ENCODE measurements at regions not wholly inside any gene's neighbourhood (a gene's known extent, or its start where the extent isn't known, plus 50 kb on each side); places are given as distances from the start of the nearest gene placed in this dataset.
"Not testable (repeated sequence)": the region's sequence is repeated elsewhere in the genome, so short reads cannot be mapped to it uniquely, and the experiment has no call there.

DNA sequence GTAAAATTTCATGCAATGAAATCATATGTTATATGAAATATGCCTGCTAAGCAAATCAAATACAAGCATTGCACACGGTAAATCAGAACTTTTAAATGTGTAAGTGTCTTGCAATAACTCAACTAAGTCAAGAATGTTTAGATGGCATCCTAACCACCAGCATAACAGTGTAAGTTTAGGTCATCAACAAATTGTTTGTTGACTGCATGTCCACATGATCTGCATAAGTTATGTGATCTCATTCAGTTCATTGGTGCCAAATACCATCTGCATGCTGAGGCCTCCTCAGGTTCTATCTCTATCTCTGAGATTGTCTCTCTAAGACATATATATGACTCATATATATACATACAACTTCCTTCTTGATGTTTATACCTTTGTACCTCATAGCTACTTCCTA, 159.6 kb upstream of the STK32A start:
- DNase-seq (ENCODE audit: low read depth in 1 of 2, low spot score in 1 of 2): no peak

DNA sequence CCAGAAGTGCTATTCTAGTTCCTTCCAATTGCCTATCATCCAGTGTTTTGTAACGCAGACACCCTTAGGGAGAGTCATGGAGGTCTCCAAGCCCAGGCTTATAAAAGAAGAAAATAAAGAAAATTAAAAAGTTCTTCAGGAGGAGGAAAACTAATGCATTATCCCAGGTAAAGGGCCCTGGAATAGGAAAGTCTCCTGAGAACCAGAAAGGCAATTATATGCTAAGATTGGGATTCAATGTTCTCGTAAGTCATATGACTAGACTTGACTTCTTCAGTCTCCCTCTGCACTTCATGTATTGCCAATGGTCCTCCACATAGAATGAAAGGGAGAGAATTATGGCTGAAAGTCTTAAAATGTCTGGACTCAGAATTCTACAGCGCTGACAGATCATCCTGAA, 154.4 kb upstream of the STK32A start:
- DNase-seq (ENCODE audit: low read depth in 1 of 2, low spot score in 1 of 2): no peak

DNA sequence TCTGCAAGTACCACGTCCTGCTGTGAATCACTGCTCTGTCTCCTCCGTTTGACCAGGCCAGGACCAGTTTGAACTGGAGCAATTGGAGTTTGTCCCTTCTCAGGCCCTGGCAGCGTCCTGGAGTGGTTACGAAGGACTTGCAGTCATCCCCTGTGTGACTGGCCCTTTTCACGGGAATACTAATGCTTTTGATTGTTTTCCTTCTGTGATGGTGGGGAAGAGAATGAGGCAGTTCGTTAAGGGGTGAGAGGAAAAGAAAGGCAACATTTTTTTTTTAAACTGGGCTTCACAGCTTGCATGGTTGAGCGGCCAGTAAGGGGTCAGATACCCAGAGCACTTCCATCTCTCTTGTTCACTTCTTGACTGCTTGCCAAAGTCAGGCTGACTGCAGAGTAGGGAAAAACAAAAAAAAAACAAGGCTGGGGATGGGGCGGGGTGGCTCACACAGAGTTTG, 153.5 kb upstream of the STK32A start:
- DNase-seq (ENCODE audit: low read depth in 1 of 2, low spot score in 1 of 2): no peak

DNA sequence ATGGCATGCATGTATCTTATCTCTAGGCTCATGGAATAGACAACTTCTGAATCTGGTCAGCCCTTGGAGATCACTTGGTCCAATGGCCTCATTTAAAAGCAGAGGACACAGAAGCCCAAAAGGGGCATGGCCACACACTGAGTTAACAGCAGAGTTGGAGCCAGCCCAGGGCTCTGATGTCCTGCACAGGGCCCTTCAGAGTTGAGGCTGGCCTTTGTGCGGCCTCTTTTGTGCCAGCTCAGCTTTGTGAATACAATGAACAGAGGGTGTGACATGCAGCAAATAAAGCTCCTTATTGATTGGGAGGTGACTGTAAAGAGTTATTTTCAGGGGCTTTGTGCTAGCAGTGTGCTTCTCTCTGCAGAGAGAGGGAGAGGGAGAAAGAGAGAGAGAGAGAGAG, 150.1 kb upstream of the STK32A start:
- DNase-seq (ENCODE audit: low read depth in 1 of 2, low spot score in 1 of 2): no peak

DNA sequence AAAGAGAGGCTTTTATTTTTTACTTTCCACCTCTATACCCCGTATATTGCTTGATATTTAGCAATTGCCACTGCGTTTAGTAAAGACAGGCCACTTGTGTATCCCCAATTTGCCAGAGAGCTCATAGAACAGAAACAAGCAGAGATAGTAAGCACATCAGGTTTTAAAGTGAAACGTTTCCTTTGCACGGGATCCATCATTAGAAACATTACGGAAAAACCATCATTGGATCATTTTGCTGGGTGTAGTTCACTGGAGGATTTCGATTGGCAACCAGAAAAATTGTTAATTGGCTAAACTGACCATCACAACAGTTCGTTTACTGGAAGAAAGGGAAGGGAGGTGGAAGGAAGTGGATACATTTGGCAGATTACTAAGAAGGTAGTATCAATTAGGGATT, 149.4 kb upstream of the STK32A start:
- no peak for DNase-seq (ENCODE audit: low read depth in 1 of 2, low spot score in 1 of 2)

DNA sequence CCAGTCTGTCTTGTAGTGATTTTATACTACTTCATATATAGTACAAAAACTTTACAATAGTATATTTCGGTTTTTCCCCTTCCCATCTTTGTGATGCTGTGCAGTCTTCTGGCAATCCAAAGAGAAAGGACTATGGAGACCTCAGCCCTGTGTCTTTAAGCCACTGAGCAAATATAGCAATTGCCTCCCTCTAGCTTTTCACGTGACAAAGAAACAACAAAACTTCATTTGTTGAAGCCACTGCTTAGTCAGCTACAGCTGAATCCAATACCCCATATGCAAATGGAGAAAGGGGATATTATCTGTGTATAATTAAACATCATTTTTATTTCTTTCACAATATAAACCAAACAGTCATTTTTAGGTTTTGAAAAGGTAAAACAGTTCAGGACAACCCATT, 142.8 kb upstream of the STK32A start:
- no peak for DNase-seq (ENCODE audit: low read depth in 1 of 2, low spot score in 1 of 2)

DNA sequence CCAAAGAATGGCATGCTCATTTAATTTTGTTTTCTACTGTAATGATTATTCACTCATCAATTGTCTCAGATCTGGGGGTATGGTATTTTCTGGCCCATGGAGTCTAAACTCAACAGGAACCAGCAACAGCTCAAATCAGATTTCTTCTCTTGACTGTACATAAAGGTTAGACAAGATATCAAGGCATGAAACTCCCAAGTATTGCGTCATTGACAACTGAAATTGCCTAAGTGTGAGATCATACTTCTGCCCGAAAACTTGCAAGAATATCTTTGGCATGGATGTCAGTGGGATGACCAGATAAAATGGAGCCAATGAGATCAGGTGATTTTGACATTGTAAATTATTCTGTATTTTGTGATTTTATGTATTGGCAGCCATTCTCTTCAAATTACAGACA, 141.7 kb upstream of the STK32A start:
- no peak for DNase-seq (ENCODE audit: low read depth in 1 of 2, low spot score in 1 of 2)

DNA sequence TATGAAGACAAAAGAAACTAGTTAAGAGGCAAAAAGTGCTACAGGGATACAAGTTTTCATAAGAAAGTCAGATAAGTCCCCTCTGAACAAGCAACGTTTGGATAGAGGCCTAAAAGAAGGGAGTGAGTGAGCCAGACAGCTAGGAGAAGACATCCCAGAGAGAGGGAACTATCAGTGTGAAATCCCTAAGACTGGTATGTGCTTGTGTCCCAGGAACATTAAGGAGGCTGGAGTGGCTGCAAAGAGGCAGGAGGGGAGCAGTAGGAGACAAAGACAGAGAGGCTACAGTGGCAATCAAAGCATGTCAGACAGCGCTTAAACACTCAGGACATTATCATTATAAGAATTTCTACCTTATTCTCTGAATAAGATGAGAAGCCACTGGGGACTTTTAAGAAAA, 139.1 kb upstream of the STK32A start:
- no peak for DNase-seq (ENCODE audit: low read depth in 1 of 2, low spot score in 1 of 2)

DNA sequence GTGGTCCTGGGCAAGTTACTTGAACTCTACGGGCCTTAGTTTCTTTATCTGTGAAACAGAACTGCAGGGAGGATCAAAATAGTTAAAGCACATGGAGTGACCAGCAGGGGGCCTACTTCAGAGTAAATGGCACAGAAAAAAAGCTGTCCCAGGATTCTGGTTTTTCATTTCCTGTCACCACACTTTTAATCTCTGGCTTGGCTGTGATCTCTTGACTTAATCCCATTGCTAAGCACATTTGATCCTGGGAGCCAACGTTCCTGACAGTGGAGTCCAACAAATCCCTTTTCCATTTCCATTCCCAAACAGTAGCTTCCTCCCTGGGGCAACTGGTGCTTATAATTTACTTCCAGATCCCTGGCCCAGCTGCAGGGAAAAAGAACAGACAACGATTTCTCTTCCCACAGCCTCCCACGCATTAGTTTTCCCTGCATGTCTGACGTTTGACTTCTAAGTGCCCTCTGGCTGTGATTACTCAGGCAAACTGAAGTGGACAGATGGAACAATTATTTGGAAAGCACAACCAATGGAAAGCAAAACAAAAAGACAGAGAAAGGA, 136.5 kb upstream of the STK32A start:
- no peak for DNase-seq (ENCODE audit: low read depth in 1 of 2, low spot score in 1 of 2)

DNA sequence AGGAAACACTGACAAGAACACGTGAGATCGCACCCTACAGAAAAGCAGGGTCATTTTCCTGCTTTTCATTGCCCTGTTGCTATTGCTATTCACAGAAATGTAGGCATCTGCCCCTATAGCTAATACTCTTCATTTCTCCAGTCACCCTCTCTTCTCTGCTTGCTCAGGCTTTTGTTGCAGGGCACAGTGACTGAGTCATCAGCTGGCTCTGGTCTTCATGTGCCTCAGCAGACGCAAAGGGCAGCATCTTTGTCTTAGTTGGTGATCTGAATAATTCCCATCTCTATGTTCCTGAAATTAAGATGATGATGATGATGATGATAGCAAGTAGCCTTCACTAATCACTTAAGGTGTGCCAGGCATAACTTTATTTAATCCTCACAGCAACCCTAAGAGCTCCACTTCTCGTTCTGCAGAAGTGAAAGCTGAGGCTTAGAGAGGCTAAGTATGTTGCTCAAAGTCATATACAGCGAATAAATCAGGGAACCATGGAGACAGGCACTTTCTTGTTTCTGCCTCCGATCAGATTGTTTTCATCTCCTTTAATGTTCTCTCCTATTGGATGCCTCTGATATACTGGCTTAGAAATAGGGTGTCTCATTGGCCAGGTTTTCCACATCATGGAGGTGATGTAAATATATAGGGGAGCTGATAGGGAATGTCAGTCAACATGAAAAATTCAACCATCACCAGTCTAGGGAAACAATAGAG, 133.0 kb upstream of the STK32A start:
- DNase-seq (ENCODE audit: low read depth in 1 of 2, low spot score in 1 of 2): no peak

DNA sequence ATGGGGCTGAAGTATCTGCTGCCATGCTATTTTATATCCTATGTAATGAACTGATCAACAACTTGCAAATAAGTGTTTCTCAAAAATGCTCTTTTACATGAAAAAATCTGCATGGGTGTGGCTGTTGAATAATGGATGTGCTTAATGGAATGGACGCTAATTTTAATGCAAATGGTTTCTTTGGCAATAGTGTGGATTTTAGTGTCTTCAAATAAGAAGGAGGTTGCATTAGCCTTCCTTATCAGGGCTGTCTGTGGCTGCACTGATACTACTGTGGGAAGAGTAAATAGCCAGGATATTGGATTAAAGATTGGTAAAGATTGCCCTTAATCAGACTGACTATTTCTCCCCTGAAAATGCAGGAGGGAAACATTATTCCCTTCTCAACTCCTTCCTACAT, 121.9 kb upstream of the STK32A start:
- no peak for DNase-seq (ENCODE audit: low read depth in 1 of 2, low spot score in 1 of 2)

DNA sequence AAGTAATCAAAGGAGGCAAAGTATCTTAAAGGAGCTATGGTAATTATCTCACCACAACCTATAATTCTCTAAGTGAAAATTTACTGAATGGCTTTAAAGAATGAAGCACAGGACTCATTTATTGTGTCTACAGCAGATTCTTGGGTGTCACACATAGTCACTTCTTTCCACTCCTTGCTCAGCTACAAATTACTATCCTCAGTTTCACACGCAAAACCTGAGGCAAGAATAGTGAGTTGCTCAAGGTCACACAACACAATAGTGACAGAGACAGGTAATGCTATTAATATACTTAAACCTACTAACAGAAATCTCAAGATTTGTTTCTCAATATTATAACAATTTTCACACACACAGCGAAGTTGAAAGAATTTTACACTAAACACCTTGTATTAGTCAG, 120.9 kb upstream of the STK32A start:
- DNase-seq (ENCODE audit: low read depth in 1 of 2, low spot score in 1 of 2): no peak

DNA sequence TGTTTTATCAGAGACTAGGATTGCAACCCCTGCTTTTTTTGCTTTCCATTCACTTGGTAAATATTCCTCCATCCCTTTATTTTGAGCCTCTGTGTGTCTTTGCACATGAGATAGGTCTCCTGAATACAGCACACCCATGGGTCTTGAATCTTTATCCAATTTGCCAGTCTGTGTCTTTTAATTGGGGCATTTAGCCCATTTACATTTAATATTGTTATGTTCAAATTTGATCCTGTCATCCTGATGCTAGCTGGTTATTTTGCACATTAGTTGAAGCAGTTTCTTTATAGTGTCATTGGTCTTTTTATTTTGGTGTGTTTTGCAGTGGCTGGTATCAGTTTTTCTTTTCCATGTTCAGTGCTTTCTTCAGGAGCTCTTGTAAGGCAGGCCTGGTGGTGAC, 95.1 kb upstream of the STK32A start:
- not testable (repeated sequence) for DNase-seq (ENCODE audit: low read depth in 1 of 2, low spot score in 1 of 2)

DNA sequence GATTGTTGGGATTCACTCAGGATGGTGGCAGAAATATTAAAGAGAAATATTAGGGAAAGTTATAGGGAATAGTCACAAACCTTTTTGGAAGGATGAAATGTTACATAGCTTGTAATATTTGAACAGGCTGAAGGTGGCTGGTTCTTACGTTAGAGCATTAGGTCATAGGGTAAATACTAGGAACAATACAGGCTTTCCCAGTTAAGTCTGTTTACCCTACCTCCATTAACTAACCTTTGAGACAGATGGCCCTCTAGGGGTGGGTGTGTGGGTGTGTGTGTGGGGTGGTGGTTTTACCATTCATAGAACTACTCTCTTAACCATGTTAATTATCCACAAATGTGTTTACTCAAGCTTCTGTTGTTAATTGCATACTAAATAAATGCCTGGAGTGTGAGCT, 94.3 kb upstream of the STK32A start:
- no peak for DNase-seq (ENCODE audit: low read depth in 1 of 2, low spot score in 1 of 2)

DNA sequence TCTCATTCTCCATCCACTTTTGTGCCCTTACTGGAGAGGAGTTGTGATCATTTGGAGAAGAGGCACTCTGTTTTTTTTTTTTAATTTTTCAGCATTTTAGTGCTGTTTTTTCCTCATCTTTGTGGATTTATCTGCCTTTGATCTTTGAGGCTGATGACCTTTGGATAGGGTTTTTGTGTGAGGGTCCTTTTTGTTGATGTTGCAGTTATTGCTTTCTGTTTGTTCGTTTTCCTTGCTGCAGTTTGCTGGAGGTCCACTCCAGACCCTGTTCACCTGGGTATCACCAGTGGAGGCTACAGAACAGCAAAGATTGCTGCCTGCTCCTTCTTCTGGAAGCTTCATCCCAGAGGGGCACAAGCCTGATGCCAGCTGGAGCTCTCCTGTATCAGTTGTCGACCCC, 93.2 kb upstream of the STK32A start:
- DNase-seq (ENCODE audit: low read depth in 1 of 2, low spot score in 1 of 2): not testable (repeated sequence)

DNA sequence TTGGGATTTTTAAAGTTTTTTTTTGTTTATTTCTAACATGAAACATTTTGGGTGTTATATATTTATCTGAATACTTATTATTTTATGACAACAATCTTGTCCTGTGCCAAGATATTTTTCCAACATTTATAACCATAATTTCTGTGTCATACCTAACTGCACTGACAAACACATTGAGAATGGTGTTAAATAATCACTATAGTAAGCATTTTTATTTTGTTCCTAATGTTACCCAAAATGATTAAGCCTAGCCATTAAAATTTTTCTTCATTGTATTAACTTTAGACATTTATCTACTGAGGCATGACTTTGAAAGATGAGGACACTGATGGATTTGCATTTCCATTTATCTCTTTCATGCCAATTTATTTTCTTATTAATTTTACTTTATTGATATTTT, 91.6 kb upstream of the STK32A start:
- DNase-seq (ENCODE audit: low read depth in 1 of 2, low spot score in 1 of 2): no peak

DNA sequence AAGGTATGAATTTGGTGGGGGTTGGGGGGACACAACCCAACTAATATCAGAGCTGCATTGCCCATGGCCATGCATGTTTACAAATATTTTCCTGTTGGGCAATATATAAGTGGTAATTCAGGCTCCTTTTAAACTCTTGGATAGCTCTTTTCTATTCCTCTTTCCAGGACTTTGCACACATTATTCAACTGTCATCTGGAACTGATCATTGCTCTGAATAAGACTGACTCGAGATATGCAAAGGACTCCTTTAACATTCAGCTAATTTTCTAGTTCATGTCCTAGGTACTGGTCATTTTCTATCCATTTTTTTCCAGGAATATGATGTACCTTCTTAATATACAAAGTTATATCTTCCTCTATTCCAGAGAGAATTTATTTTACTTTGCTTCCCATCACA, 89.5 kb upstream of the STK32A start:
- DNase-seq (ENCODE audit: low read depth in 1 of 2, low spot score in 1 of 2): no peak

DNA sequence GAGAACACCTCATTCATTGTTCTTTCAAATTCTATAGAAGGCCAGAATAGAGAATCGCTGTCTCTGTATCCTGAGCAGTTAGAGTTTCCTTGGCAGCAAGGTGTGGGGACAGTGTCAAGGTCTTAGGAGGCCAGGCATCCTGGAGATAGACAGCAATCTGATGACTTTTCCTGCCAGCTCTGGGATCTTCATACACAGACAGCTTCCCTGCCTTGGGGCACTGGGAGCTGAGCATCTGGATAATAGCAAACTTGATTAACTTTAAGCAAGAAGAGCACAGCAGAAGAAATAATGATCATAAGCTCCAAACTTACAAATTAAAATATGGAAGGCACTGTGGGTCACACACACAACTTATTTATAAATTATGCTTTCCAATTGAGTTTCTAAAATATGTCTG, 86.1 kb upstream of the STK32A start:
- no peak for DNase-seq (ENCODE audit: low read depth in 1 of 2, low spot score in 1 of 2)

DNA sequence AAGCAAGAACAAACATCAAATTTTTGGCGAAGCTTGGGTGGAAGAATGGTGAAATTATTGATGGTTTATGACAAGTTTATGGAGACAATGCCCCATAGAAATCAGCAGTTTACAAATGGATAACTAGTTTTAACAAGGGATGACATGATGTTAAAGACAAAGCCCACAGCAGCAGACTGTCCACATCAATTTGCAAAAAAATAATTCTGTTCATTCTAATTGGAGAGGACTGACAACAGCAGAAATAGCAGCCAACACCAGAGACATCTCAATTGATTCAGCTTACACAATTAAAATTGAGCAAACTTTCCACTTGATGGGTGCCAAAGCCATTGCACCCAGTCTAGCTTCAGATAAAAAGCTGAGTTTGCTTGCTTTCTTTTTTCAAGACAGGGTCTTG, 82.7 kb upstream of the STK32A start:
- no peak for DNase-seq (ENCODE audit: low read depth in 1 of 2, low spot score in 1 of 2)

DNA sequence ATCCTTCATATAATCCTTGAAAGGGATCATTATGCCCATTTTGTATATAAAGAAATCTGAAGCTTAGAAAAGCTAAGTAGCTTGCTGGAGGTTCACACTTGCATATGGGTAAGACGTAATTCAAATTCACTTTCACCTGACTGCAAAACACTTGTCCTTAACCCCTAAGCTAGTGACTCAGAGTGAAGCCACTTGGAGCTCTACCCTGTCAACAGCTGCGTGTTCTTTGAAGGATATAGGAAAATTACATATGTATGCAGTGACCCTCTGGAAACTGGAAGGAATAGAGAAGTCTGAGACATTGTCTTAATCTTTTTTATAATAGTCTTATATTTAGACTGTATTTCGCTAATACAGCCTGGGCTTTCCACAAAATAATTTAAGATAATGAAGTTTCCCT, 80.0 kb upstream of the STK32A start:
- DNase-seq (ENCODE audit: low read depth in 1 of 2, low spot score in 1 of 2): no peak

DNA sequence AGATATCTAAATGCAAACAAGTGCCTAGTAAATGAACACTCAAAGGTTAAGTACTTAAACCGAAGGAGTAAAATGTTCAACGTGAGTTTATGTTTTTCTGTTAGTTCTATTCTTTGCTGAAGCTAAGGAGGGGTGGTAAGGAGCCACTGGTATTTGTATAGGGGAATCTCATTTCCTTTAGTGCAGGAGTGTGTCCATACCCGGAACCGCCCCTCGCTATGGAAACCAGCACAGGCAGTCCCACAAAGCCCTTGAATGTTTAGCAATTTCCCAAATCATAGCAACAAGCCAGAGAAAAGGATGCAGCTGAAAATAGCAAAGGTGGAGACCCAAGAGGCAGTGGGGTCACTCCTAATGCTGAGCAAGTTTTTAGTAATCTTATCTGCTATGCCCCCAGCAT, 78.8 kb upstream of the STK32A start:
- DNase-seq (ENCODE audit: low read depth in 1 of 2, low spot score in 1 of 2): no peak

DNA sequence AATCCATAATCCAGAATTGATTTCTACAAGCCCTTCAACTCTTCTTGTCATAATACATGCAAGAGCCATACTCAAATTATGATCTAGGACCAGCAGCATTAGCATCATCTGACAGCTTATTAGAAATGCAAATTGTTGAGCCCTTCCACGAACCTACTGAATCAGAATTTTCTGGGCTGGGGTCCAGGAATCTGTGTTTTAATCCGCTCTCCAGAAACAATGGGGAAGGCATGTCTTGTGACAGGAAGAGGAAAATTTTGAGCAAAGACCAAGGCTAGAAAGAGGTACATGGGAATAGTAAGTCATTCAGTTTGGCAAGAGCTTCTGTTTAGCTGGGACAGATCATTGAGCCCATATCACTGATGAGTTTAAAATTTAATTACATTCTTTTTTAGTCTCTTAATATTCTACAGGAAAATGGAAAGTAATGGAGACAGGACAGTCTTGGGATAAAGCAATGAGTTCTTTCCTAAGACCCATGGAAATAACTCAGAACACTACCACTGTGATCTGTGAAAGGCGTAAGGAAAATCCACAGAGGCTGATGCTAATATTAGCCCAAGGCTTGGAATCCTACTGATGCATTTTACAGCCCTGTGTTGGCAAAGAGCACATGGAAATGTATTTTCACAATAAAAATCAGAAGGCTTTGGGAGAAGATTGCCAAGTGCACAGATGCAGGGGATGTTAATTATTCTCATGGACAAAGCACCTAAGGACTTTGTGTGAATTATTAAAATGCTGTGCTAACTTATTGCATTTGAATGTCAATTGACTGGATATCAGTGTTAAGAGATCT, 73.7 kb upstream of the STK32A start:
- no peak for DNase-seq (ENCODE audit: low read depth in 1 of 2, low spot score in 1 of 2)

DNA sequence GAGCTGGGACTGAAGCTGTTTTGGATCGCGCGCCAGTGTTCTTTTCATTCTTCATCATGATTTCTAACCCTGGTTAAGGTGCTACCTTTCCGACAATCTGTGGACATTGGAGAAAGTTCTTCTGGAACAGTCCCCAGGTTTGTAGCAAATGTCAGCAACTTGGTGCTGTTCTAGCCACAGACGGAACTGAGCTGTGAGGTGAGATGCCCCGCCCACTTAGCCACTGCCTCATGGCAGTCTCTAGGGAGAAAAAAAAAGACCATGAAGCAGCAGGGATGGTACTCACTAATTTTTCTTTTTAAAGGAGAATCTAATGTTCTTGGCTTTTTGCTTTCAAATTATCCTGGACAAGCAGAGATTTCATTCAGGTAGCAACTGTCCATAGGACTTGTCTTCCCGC, 72.1 kb upstream of the STK32A start:
- no peak for DNase-seq (ENCODE audit: low read depth in 1 of 2, low spot score in 1 of 2)

All from activated T-helper 1 cell treated with anti-CD3 and anti-CD28 coated beads, Interleukin-2, amount 50 U/mL, for 16 hours (primary cell).